ENCODE measurements at regions not wholly inside any gene's neighbourhood (a gene's known extent, or its start where the extent isn't known, plus 50 kb on each side); places are given as distances from the start of the nearest gene placed in this dataset.
A peak's percentile ranks its signal among the peaks of the same experiment; 100 is the strongest.

DNA sequence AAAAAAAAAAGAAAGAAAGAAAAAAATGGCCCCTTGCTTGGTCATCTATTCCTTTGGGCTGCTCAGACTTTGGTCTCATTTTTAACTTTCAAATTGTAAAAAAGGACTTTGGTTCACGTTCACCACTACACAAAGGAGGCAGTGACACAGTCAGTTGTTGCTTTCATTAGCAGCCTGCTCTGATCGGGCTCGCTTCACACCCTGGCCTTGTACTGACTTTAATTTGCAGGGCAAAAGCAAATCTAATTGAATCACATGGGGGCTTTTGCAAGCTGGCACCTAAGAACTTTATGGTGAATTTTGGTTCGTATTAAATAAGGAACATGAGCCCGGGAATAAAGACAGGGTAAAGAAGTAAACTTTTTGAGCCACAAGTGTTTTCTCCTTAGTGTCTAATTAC, 103.6 kb upstream of the CDH11 start:
- no peak for DNase-seq (ENCODE audit: low spot score)
- TF ChIP-seq, protein P1, sequence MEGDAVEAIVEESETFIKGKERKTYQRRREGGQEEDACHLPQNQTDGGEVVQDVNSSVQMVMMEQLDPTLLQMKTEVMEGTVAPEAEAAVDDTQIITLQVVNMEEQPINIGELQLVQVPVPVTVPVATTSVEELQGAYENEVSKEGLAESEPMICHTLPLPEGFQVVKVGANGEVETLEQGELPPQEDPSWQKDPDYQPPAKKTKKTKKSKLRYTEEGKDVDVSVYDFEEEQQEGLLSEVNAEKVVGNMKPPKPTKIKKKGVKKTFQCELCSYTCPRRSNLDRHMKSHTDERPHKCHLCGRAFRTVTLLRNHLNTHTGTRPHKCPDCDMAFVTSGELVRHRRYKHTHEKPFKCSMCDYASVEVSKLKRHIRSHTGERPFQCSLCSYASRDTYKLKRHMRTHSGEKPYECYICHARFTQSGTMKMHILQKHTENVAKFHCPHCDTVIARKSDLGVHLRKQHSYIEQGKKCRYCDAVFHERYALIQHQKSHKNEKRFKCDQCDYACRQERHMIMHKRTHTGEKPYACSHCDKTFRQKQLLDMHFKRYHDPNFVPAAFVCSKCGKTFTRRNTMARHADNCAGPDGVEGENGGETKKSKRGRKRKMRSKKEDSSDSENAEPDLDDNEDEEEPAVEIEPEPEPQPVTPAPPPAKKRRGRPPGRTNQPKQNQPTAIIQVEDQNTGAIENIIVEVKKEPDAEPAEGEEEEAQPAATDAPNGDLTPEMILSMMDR (IDR thresholded peaks at IDR 0.05) = no peak
- Mint-ChIP-seq H3K9me3 (ENCODE audit: low read depth) (no peaks in the 10 kb centered on the region), H3K27me3 (ENCODE audit: low read depth) (no peaks in the 10 kb centered on the region), H3K4me1 (ENCODE audit: low read depth) (peaks cover 15% of the 10 kb centered on the region), H3K36me3 (ENCODE audit: low read depth) (no peaks in the 10 kb centered on the region), H3K27ac (ENCODE audit: unreplicated experiment) (no peak overlapping the region), H3K4me3 (ENCODE audit: unreplicated experiment) (no peak overlapping the region)

DNA sequence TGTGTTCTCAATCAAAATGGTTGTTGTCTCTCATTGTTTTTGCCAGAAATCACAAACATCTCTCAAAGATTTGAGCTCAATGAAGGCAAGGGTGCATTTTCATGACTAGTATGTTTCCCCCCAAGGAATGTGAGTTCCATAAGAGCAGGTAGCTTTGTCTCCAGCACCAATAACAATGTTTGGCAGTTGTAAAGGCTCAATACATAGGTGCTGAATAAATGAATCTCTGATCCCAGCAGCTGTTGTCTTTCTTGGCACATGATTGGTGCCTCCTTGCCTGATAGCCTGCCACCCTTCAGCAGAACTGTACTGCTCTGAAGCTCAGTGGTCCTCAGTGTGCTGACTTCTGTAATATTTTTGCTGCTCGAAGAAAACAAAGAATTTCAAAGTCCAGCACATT, 103.1 kb upstream of the CDH11 start:
- peaks cover 15% of the 10 kb centered on the region for H3K4me1 Mint-ChIP-seq (ENCODE audit: low read depth)
- TF ChIP-seq, protein P1 (IDR thresholded peaks at IDR 0.05) = no peak
- H3K9me3 Mint-ChIP-seq (ENCODE audit: low read depth) = no peaks in the 10 kb centered on the region

DNA sequence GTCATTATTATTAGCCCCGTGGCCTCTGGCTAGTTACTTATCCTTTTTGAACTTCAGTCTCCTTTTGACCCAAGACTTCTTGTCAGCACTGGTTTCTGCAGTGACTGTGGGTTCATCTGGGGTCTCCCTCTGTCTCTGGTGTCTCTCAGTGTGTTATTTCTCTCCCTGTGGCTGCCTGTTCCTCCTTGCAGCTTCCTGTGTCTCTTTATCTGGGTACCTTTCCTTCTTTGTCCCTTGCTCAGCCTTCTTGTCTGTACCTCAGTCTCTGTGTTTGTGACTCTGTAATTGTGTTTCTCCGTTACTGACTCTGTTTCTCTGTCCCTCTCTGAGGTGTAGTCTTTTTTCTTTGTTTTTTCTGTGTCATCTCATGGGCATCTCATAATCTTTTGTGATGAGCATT, 102.6 kb upstream of the CDH11 start:
- TF ChIP-seq, protein P1 (IDR thresholded peaks at IDR 0.05) = no peak
- no peak for DNase-seq (ENCODE audit: low spot score)
- no peak overlapping the region for H3K4me3 Mint-ChIP-seq (ENCODE audit: unreplicated experiment)
- H3K27ac Mint-ChIP-seq (ENCODE audit: unreplicated experiment) = no peak overlapping the region
- H3K4me1 Mint-ChIP-seq (ENCODE audit: low read depth) = peaks cover 15% of the 10 kb centered on the region
- H3K27me3 Mint-ChIP-seq (ENCODE audit: low read depth) = no peaks in the 10 kb centered on the region
- no peaks in the 10 kb centered on the region for H3K9me3 Mint-ChIP-seq (ENCODE audit: low read depth)
- no peaks in the 10 kb centered on the region for H3K36me3 Mint-ChIP-seq (ENCODE audit: low read depth)

More for the DNA sequence above, 103.1 kb upstream of the CDH11 start:
- no peaks in the 10 kb centered on the region for H3K36me3 Mint-ChIP-seq (ENCODE audit: low read depth)
- no peaks in the 10 kb centered on the region for H3K27me3 Mint-ChIP-seq (ENCODE audit: low read depth)
- no peak overlapping the region for H3K27ac Mint-ChIP-seq (ENCODE audit: unreplicated experiment)
- no peak for DNase-seq (ENCODE audit: low spot score)
- H3K4me3 Mint-ChIP-seq (ENCODE audit: unreplicated experiment) = no peak overlapping the region

DNA sequence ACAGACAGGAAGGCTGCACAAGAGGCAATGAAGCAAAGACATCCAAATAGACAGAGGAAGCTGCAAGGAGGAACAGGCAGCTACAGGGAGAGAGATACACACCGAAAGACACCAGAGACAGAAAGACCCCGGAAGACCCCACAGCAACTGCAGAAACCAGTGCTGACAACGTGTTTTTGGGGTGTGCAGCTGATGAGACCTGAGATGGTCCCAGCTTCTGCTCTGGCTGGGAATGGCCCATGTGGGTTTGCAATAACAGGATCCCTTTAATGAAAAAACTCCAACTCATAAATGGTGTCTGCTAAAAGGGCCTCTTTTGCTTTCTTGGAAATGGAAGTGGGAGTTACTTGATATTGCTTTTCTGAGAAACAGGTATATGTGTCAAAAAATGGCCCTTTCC, 101.5 kb upstream of the CDH11 start:
- TF ChIP-seq, protein P1 (IDR thresholded peaks at IDR 0.05) = no peak
- H3K27ac Mint-ChIP-seq (ENCODE audit: unreplicated experiment) = no peak overlapping the region
- H3K27me3 Mint-ChIP-seq (ENCODE audit: low read depth) = no peaks in the 10 kb centered on the region
- peaks cover 10% of the 10 kb centered on the region for H3K4me1 Mint-ChIP-seq (ENCODE audit: low read depth)
- DNase-seq (ENCODE audit: low spot score) = no peak
- H3K4me3 Mint-ChIP-seq (ENCODE audit: unreplicated experiment) = no peak overlapping the region
- H3K9me3 Mint-ChIP-seq (ENCODE audit: low read depth) = no peaks in the 10 kb centered on the region
- no peaks in the 10 kb centered on the region for H3K36me3 Mint-ChIP-seq (ENCODE audit: low read depth)

DNA sequence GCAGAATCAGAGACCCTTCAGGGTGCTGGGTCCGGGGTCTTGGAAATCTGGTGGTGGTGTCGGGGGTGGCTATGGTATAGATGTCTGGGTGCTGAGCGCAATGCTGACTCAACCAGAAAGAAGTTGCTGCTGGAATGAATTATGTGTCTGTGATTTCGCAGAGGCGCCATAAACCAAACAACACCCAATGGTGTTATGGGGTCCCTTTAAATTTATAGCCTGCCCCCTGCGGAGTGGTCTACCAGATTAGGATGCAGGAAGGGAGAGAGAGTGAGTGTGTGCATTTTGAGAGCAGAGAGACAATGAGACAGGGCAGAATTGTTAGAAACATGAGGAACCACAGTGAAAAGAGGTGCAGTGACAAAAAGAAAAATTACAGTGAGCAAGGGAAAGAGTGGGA, 100.7 kb upstream of the CDH11 start:
- Mint-ChIP-seq H3K27me3 (ENCODE audit: low read depth) (no peaks in the 10 kb centered on the region), H3K4me1 (ENCODE audit: low read depth) (peaks cover 10% of the 10 kb centered on the region), H3K4me3 (ENCODE audit: unreplicated experiment) (no peak overlapping the region), H3K27ac (ENCODE audit: unreplicated experiment) (peak overlapping the region; percentile 60), H3K36me3 (ENCODE audit: low read depth) (no peaks in the 10 kb centered on the region), H3K9me3 (ENCODE audit: low read depth) (no peaks in the 10 kb centered on the region)
- no peak for DNase-seq (ENCODE audit: low spot score)
- TF ChIP-seq, protein P1 (IDR thresholded peaks at IDR 0.05) = no peak
